ENCODE measurements at regions not wholly inside any gene's neighbourhood (a gene's known extent, or its start where the extent isn't known, plus 50 kb on each side); places are given as distances from the start of the nearest gene placed in this dataset.

DNA sequence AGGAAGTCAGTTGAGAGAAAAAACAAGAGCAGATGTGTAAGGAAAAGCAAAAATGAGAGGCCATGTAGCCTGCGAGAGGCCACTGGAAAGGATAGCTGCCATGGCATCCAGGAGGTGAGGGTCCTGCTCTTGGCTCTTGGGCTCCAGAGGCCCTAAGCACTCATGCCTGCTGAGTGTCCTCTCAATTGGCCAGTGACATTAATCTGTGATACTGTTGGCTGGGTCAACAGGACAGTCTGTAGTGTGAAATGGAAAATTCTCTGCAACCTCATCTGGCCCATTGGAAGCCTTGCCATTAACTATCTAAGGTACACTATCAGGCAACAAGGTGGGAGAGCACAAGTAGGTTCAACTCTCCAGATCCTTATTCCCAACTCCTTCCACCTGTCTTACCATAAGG is 180.9 kb downstream of the LY86 start:
- TF ChIP-seq CTCF (conservative IDR thresholded peaks at IDR 0.05) (no peak), ZFX (IDR thresholded peaks at IDR 0.05) (no peak)
